ENCODE measurements at regions not wholly inside any gene's neighbourhood (a gene's known extent, or its start where the extent isn't known, plus 50 kb on each side); places are given as distances from the start of the nearest gene placed in this dataset.

- TF ChIP-seq ZNF274 (IDR thresholded peaks at IDR 0.05; ENCODE audit: low read depth, low read length) (no peak), SUZ12 (IDR thresholded peaks at IDR 0.05; ENCODE audit: extremely low read depth, insufficient read depth, insufficient read length) (no peak), YY1 (IDR thresholded peaks at IDR 0.05; ENCODE audit: insufficient read depth, insufficient read length) (no peak)
- Histone ChIP-seq H3K27me3 (ENCODE audit: insufficient read depth, insufficient read length) (no peaks in the 10 kb centered on the region), H3K4me1 (ENCODE audit: insufficient read depth, insufficient read length) (no peaks in the 10 kb centered on the region), H3K36me3 (ENCODE audit: insufficient read depth, insufficient read length, low read length) (no peaks in the 10 kb centered on the region), H3K9me3 (ENCODE audit: insufficient read depth, low read length) (no peaks in the 10 kb centered on the region), H3K9ac (ENCODE audit: insufficient read length, low read depth) (no peak overlapping the region), H3K4me3 (ENCODE audit: insufficient read length, low read depth) (no peak overlapping the region)
- DNase-seq (ENCODE audit: low read depth, low spot score) = no peak
Observed at GRCh38 chr13:39998166-39998565, 342.7 kb downstream of the COG6 start.

GRCh38 chr13:40002016-40002415 is 346.6 kb downstream of the COG6 start:
- TF ChIP-seq YY1 (IDR thresholded peaks at IDR 0.05; ENCODE audit: insufficient read depth, insufficient read length) (no peak), SUZ12 (IDR thresholded peaks at IDR 0.05; ENCODE audit: extremely low read depth, insufficient read depth, insufficient read length) (no peak), ZNF274 (IDR thresholded peaks at IDR 0.05; ENCODE audit: low read depth, low read length) (no peak)

GRCh38 chr13:40013554-40013953 is 358.1 kb downstream of the COG6 start:
- Histone ChIP-seq H3K4me1 (ENCODE audit: insufficient read depth, insufficient read length) (no peaks in the 10 kb centered on the region), H3K27me3 (ENCODE audit: insufficient read depth, insufficient read length) (no peaks in the 10 kb centered on the region), H3K9ac (ENCODE audit: insufficient read length, low read depth) (no peak overlapping the region), H3K9me3 (ENCODE audit: insufficient read depth, low read length) (no peaks in the 10 kb centered on the region), H3K36me3 (ENCODE audit: insufficient read depth, insufficient read length, low read length) (no peaks in the 10 kb centered on the region), H3K4me3 (ENCODE audit: insufficient read length, low read depth) (no peak overlapping the region)
- DNase-seq (ENCODE audit: low read depth, low spot score) = no peak
- TF ChIP-seq YY1 (IDR thresholded peaks at IDR 0.05; ENCODE audit: insufficient read depth, insufficient read length) = no peak
- TF ChIP-seq SUZ12 (IDR thresholded peaks at IDR 0.05; ENCODE audit: extremely low read depth, insufficient read depth, insufficient read length) = no peak
- TF ChIP-seq ZNF274 (IDR thresholded peaks at IDR 0.05; ENCODE audit: low read depth, low read length) = no peak

More at GRCh38 chr13:40002016-40002415, 346.6 kb downstream of the COG6 start:
- Histone ChIP-seq H3K27me3 (ENCODE audit: insufficient read depth, insufficient read length) (no peaks in the 10 kb centered on the region), H3K36me3 (ENCODE audit: insufficient read depth, insufficient read length, low read length) (no peaks in the 10 kb centered on the region), H3K9me3 (ENCODE audit: insufficient read depth, low read length) (no peaks in the 10 kb centered on the region), H3K4me3 (ENCODE audit: insufficient read length, low read depth) (no peak overlapping the region), H3K9ac (ENCODE audit: insufficient read length, low read depth) (no peak overlapping the region), H3K4me1 (ENCODE audit: insufficient read depth, insufficient read length) (no peaks in the 10 kb centered on the region)
- no peak for DNase-seq (ENCODE audit: low read depth, low spot score)

GRCh38 chr13:40016953-40017660 is 361.6 kb downstream of the COG6 start:
- Histone ChIP-seq H3K27me3 (ENCODE audit: insufficient read depth, insufficient read length) (no peaks in the 10 kb centered on the region), H3K9ac (ENCODE audit: insufficient read length, low read depth) (no peak overlapping the region), H3K4me3 (ENCODE audit: insufficient read length, low read depth) (no peak overlapping the region), H3K36me3 (ENCODE audit: insufficient read depth, insufficient read length, low read length) (no peaks in the 10 kb centered on the region), H3K9me3 (ENCODE audit: insufficient read depth, low read length) (no peaks in the 10 kb centered on the region), H3K4me1 (ENCODE audit: insufficient read depth, insufficient read length) (no peaks in the 10 kb centered on the region)
- DNase-seq (ENCODE audit: low read depth, low spot score) = no peak
- TF ChIP-seq SUZ12 (IDR thresholded peaks at IDR 0.05; ENCODE audit: extremely low read depth, insufficient read depth, insufficient read length) (no peak), YY1 (IDR thresholded peaks at IDR 0.05; ENCODE audit: insufficient read depth, insufficient read length) (no peak), ZNF274 (IDR thresholded peaks at IDR 0.05; ENCODE audit: low read depth, low read length) (no peak)

- Histone ChIP-seq H3K36me3 (ENCODE audit: insufficient read depth, insufficient read length, low read length) (no peaks in the 10 kb centered on the region), H3K27me3 (ENCODE audit: insufficient read depth, insufficient read length) (no peaks in the 10 kb centered on the region), H3K9ac (ENCODE audit: insufficient read length, low read depth) (no peak overlapping the region), H3K4me1 (ENCODE audit: insufficient read depth, insufficient read length) (no peaks in the 10 kb centered on the region), H3K9me3 (ENCODE audit: insufficient read depth, low read length) (no peaks in the 10 kb centered on the region), H3K4me3 (ENCODE audit: insufficient read length, low read depth) (no peak overlapping the region)
- DNase-seq (ENCODE audit: low read depth, low spot score) = no peak
- no peak for TF ChIP-seq YY1 (IDR thresholded peaks at IDR 0.05; ENCODE audit: insufficient read depth, insufficient read length)
- no peak for TF ChIP-seq SUZ12 (IDR thresholded peaks at IDR 0.05; ENCODE audit: extremely low read depth, insufficient read depth, insufficient read length)
- TF ChIP-seq ZNF274 (IDR thresholded peaks at IDR 0.05; ENCODE audit: low read depth, low read length) = no peak
Observed at GRCh38 chr13:40017662-40018262, 362.3 kb downstream of the COG6 start.

GRCh38 chr13:40023595-40024203 is 368.2 kb downstream of the COG6 start:
- peaks cover 6% of the 10 kb centered on the region for H3K9me3 ChIP-seq (ENCODE audit: insufficient read depth, low read length)
- H3K9ac ChIP-seq (ENCODE audit: insufficient read length, low read depth) = no peak overlapping the region
- H3K27me3 ChIP-seq (ENCODE audit: insufficient read depth, insufficient read length) = no peaks in the 10 kb centered on the region
- no peaks in the 10 kb centered on the region for H3K36me3 ChIP-seq (ENCODE audit: insufficient read depth, insufficient read length, low read length)
- no peak for DNase-seq (ENCODE audit: low read depth, low spot score)
- H3K4me3 ChIP-seq (ENCODE audit: insufficient read length, low read depth) = no peak overlapping the region
- TF ChIP-seq YY1 (IDR thresholded peaks at IDR 0.05; ENCODE audit: insufficient read depth, insufficient read length) = no peak
- no peak for TF ChIP-seq ZNF274 (IDR thresholded peaks at IDR 0.05; ENCODE audit: low read depth, low read length)
- no peak for TF ChIP-seq SUZ12 (IDR thresholded peaks at IDR 0.05; ENCODE audit: extremely low read depth, insufficient read depth, insufficient read length)
- H3K4me1 ChIP-seq (ENCODE audit: insufficient read depth, insufficient read length) = no peaks in the 10 kb centered on the region
